Astrocyte (in vitro differentiated cells and primary cell): ENCODE measurements at regions not wholly inside any gene's neighbourhood (a gene's known extent, or its start where the extent isn't known, plus 50 kb on each side); places are given as distances from the start of the nearest gene placed in this dataset.

ENCODE experiments used
- EZH2 ChIP-seq: IDR thresholded peaks from 2 replicates; pipeline ENCODE4 v1.6.1; 2012; ENCODE audit warnings: mild to moderate bottlenecking, low read length, inconsistent platforms; ENCODE audit not compliant: insufficient read depth
- TF ChIP-seq, protein P1 (sequence below): IDR thresholded peaks from 2 replicates; pipeline ENCODE4 v1.5.1; 2011; ENCODE audit warnings: low read depth, mild to moderate bottlenecking, inconsistent platforms, low read length, moderate library complexity; ENCODE audit not compliant: insufficient read depth

GRCh38 chr12:113749433-113749815, 216.7 kb downstream of the RBM19 start:
- TF ChIP-seq, protein P1, sequence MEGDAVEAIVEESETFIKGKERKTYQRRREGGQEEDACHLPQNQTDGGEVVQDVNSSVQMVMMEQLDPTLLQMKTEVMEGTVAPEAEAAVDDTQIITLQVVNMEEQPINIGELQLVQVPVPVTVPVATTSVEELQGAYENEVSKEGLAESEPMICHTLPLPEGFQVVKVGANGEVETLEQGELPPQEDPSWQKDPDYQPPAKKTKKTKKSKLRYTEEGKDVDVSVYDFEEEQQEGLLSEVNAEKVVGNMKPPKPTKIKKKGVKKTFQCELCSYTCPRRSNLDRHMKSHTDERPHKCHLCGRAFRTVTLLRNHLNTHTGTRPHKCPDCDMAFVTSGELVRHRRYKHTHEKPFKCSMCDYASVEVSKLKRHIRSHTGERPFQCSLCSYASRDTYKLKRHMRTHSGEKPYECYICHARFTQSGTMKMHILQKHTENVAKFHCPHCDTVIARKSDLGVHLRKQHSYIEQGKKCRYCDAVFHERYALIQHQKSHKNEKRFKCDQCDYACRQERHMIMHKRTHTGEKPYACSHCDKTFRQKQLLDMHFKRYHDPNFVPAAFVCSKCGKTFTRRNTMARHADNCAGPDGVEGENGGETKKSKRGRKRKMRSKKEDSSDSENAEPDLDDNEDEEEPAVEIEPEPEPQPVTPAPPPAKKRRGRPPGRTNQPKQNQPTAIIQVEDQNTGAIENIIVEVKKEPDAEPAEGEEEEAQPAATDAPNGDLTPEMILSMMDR: no peak
- no peak for TF ChIP-seq EZH2
